ENCODE measurements at regions not wholly inside any gene's neighbourhood (a gene's known extent, or its start where the extent isn't known, plus 50 kb on each side); places are given as distances from the start of the nearest gene placed in this dataset.
"Not testable (repeated sequence)": the region's sequence is repeated elsewhere in the genome, so short reads cannot be mapped to it uniquely, and the experiment has no call there.

DNA sequence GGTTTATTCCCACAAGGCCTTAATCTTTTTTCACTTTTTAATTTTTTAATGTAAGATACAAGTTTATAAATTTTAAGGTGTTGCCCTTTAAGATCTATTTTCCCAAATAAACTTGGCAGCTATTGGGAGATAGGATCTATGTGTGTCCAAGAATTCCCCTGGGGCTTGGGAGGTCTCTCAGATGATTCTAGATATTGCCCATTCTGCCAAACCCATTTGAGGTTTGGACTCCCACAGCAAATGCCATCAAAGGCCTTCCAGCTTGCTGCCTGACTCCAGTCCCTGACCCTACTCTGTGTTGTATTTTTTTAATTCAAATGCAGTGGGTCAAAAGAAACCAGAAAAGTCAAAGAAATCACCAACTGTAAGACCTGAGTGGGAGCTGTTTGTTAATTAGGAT, 120.0 kb upstream of the CHRDL1 start:
- no peak for ATAC-seq
- peaks cover 0 to 3% of the 10 kb centered on the region in 2 donors for H3K27me3 ChIP-seq

DNA sequence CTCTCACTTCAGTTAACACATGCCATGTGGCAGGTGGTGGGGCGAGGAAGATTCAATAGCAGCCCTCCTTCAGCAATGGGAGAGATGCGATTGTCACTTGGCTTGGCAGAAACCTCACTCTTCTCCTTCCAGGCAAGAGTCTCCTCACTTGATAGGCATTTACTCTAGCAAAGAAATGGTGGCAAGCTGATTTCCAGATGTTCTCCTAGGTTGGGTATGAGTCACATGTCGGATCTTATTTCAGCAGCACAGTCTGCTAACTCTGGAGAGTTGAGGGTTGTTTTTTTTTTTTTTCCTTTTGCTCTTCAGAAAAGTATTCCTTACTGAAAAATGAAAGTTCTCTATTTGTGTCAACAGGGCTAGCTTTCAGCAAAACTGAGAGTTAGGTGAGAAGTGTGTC, 119.5 kb upstream of the CHRDL1 start:
- TF ChIP-seq CTCF (IDR thresholded peaks at IDR 0.05), result no peak
- no peaks in the 10 kb centered on the region for H3K4me1 ChIP-seq
- H3K9me3 ChIP-seq, result no peaks in the 10 kb centered on the region
- H3K4me3 ChIP-seq, result no peak overlapping the region
- ATAC-seq, result peak; percentile 33
- peaks cover 0 to 3% of the 10 kb centered on the region in 2 donors for H3K27me3 ChIP-seq
- no peak overlapping the region for H3K27ac ChIP-seq
- DNase-seq, result no peak
- H3K36me3 ChIP-seq, result no peaks in the 10 kb centered on the region
- intact Hi-C loops (cut with DNase I), result no loop called here

More for the DNA sequence above, 120.0 kb upstream of the CHRDL1 start:
- H3K4me1 ChIP-seq, result no peaks in the 10 kb centered on the region
- no peak for TF ChIP-seq CTCF (IDR thresholded peaks at IDR 0.05)
- H3K36me3 ChIP-seq, result no peaks in the 10 kb centered on the region
- H3K27ac ChIP-seq, result no peak overlapping the region
- DNase-seq, result no peak
- no peak overlapping the region for H3K4me3 ChIP-seq
- intact Hi-C loops (cut with DNase I), result no loop called here
- no peaks in the 10 kb centered on the region for H3K9me3 ChIP-seq

DNA sequence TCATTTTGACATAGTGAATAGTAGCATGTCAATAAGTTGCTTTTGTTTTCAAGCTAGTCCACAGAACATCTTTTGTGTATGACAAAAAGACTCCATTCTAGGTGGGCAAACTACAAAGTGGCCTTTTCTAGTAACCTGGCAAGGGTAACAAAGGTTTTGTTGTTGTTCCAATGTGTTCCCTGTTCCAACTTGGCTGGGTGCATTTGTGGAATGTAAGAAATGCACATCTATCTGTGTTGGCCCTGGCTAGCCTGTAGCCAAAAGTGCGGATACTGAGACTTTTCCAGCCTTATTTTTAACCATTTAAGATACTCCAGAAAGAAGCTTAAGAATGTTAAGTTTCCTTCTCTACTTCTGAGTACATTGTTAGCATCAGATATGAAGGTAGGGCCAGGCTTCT, 118.7 kb upstream of the CHRDL1 start:
- no peaks in the 10 kb centered on the region for H3K9me3 ChIP-seq
- H3K27ac ChIP-seq, result no peak overlapping the region
- H3K36me3 ChIP-seq, result no peaks in the 10 kb centered on the region
- intact Hi-C loops (cut with DNase I), result no loop called here
- DNase-seq (no peak), ATAC-seq (no peak)
- no peaks in the 10 kb centered on the region for H3K4me1 ChIP-seq
- H3K4me3 ChIP-seq, result no peak overlapping the region
- TF ChIP-seq CTCF (IDR thresholded peaks at IDR 0.05), result no peak
- H3K27me3 ChIP-seq, result peaks cover 0 to 3% of the 10 kb centered on the region in 2 donors

DNA sequence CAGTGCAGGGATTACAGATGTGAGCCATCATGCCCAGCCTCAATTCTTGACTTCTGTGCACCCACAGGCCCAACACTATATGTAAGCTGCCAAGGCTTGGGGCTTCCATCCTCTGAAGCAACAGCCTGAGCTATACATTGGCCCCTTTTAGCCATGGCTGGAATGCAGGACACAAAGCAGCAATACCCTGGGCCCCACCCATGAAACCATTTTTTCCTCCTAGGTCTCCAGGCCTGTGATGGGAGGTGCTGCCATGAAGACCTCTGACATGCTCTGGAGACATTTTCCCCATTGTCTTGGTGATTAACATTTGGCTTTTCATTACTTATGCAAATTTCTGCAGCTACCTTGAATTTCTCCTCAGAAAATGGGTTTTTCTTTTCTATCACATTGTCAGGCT, 109.1 kb upstream of the CHRDL1 start:
- intact Hi-C loops (cut with DNase I); H3K27ac ChIP-seq; H3K36me3 ChIP-seq; H3K27me3 ChIP-seq; H3K9me3 ChIP-seq; DNase-seq; ATAC-seq; H3K4me1 ChIP-seq; H3K4me3 ChIP-seq: not testable (repeated sequence)

GRCh38 chrX:110881971-110882370, 86.4 kb upstream of the CHRDL1 start:
- TF ChIP-seq CTCF (IDR thresholded peaks at IDR 0.05), result no peak
- Histone ChIP-seq H3K9me3 (peaks cover 0 to 22% of the 10 kb centered on the region in 2 donors), H3K27ac (no peak overlapping the region), H3K4me1 (no peaks in the 10 kb centered on the region), H3K4me3 (no peak overlapping the region), H3K36me3 (no peaks in the 10 kb centered on the region), H3K27me3 (peaks cover 0 to 5% of the 10 kb centered on the region in 2 donors)
- no peak for ATAC-seq
- intact Hi-C loops (cut with DNase I), result no loop called here
- DNase-seq, result no peak

GRCh38 chrX:110877326-110877725, 81.7 kb upstream of the CHRDL1 start:
- H3K27ac ChIP-seq, result no peak overlapping the region
- intact Hi-C loops (cut with DNase I), result no loop called here
- H3K36me3 ChIP-seq, result no peaks in the 10 kb centered on the region
- H3K4me1 ChIP-seq, result no peaks in the 10 kb centered on the region
- TF ChIP-seq CTCF (IDR thresholded peaks at IDR 0.05), result no peak
- DNase-seq (no peak), ATAC-seq (no peak)
- H3K4me3 ChIP-seq, result no peak overlapping the region
- H3K27me3 ChIP-seq, result peaks cover 0 to 10% of the 10 kb centered on the region in 2 donors
- peaks cover 0 to 14% of the 10 kb centered on the region in 2 donors for H3K9me3 ChIP-seq
